HUES48 (cell line): ENCODE measurements at regions not wholly inside any gene's neighbourhood (a gene's known extent, or its start where the extent isn't known, plus 50 kb on each side); places are given as distances from the start of the nearest gene placed in this dataset.

ENCODE experiments used
- H3K27ac ChIP-seq: one replicate; pipeline ENCODE4 v1.7.0; 2013; ENCODE audit warnings: low read depth, low read length, inconsistent platforms
- H3K27me3 ChIP-seq: 2 replicates; pipeline ENCODE4 v1.6.1; 2013; ENCODE audit warnings: mild to moderate bottlenecking, low read length; ENCODE audit not compliant: control insufficient read depth, insufficient read depth
- H3K36me3 ChIP-seq: 2 replicates; pipeline ENCODE4 v1.6.1; 2013; ENCODE audit warnings: low read length; ENCODE audit not compliant: control insufficient read depth, insufficient read depth
- H3K4me1 ChIP-seq: 2 replicates; pipeline ENCODE4 v1.6.1; 2013; ENCODE audit warnings: mild to moderate bottlenecking, low read length; ENCODE audit not compliant: control insufficient read depth, insufficient read depth
- H3K4me3 ChIP-seq: 2 replicates; pipeline ENCODE4 v1.5.1; 2013; ENCODE audit warnings: mild to moderate bottlenecking, low read depth, low read length
- H3K9ac ChIP-seq: 2 replicates; pipeline ENCODE4 v1.6.1; 2013; ENCODE audit warnings: mild to moderate bottlenecking, low read depth, low read length, moderate library complexity
- H3K9me3 ChIP-seq: 2 replicates; pipeline ENCODE4 v1.6.1; 2013; ENCODE audit warnings: low read length; ENCODE audit not compliant: control insufficient read depth, insufficient read depth

- no peaks in the 10 kb centered on the region for H3K36me3 ChIP-seq
- H3K27me3 ChIP-seq: no peaks in the 10 kb centered on the region
- H3K9me3 ChIP-seq: no peaks in the 10 kb centered on the region
- H3K27ac ChIP-seq: no peak overlapping the region
- H3K4me3 ChIP-seq: no peak overlapping the region
- H3K9ac ChIP-seq: no peak overlapping the region
- peaks cover 29% of the 10 kb centered on the region; the same call in 1 of the 2 replicates for H3K4me1 ChIP-seq
These were observed 258.4 kb upstream of the CACNA2D1 start for GRCh38 chr7:82701949-82702348.

GRCh38 chr7:82700741-82701140 is 257.2 kb upstream of the CACNA2D1 start:
- no peak overlapping the region for H3K27ac ChIP-seq
- no peaks in the 10 kb centered on the region for H3K9me3 ChIP-seq
- no peak overlapping the region for H3K4me3 ChIP-seq
- H3K27me3 ChIP-seq: no peaks in the 10 kb centered on the region
- no peak overlapping the region for H3K9ac ChIP-seq
- peaks cover 23% of the 10 kb centered on the region; the same call in 1 of the 2 replicates for H3K4me1 ChIP-seq
- no peaks in the 10 kb centered on the region for H3K36me3 ChIP-seq

GRCh38 chr7:82699773-82700186 is 256.2 kb upstream of the CACNA2D1 start:
- peaks cover 14% of the 10 kb centered on the region; the same call in 1 of the 2 replicates for H3K4me1 ChIP-seq
- H3K4me3 ChIP-seq: no peak overlapping the region
- no peaks in the 10 kb centered on the region for H3K27me3 ChIP-seq
- H3K9ac ChIP-seq: no peak overlapping the region
- no peaks in the 10 kb centered on the region for H3K9me3 ChIP-seq
- no peaks in the 10 kb centered on the region for H3K36me3 ChIP-seq
- H3K27ac ChIP-seq: no peak overlapping the region

GRCh38 chr7:82697897-82698296 is 254.3 kb upstream of the CACNA2D1 start:
- Histone ChIP-seq H3K27ac (no peak overlapping the region), H3K27me3 (no peaks in the 10 kb centered on the region), H3K4me3 (no peak overlapping the region), H3K4me1 (peaks cover 9% of the 10 kb centered on the region; the same call in 1 of the 2 replicates), H3K9me3 (no peaks in the 10 kb centered on the region), H3K36me3 (no peaks in the 10 kb centered on the region), H3K9ac (no peak overlapping the region)

- Histone ChIP-seq H3K4me1 (peaks cover 3% of the 10 kb centered on the region; the same call in 1 of the 2 replicates), H3K36me3 (no peaks in the 10 kb centered on the region), H3K4me3 (no peak overlapping the region), H3K9ac (no peak overlapping the region), H3K9me3 (no peaks in the 10 kb centered on the region), H3K27ac (no peak overlapping the region), H3K27me3 (no peaks in the 10 kb centered on the region)
These were observed 253.1 kb upstream of the CACNA2D1 start for GRCh38 chr7:82696631-82697030.

GRCh38 chr7:82694022-82694421 is 250.4 kb upstream of the CACNA2D1 start:
- H3K9me3 ChIP-seq: no peaks in the 10 kb centered on the region
- H3K9ac ChIP-seq: no peak overlapping the region
- H3K4me3 ChIP-seq: no peak overlapping the region
- no peaks in the 10 kb centered on the region for H3K4me1 ChIP-seq
- no peaks in the 10 kb centered on the region for H3K36me3 ChIP-seq
- no peaks in the 10 kb centered on the region for H3K27me3 ChIP-seq
- no peak overlapping the region for H3K27ac ChIP-seq

GRCh38 chr7:82690929-82691328 is 247.4 kb upstream of the CACNA2D1 start:
- Histone ChIP-seq H3K27me3 (no peaks in the 10 kb centered on the region), H3K27ac (no peak overlapping the region), H3K9me3 (no peaks in the 10 kb centered on the region)

GRCh38 chr7:82685214-82685613 is 241.6 kb upstream of the CACNA2D1 start:
- Histone ChIP-seq H3K4me3 (no peak overlapping the region), H3K9me3 (no peaks in the 10 kb centered on the region), H3K9ac (no peak overlapping the region), H3K4me1 (no peaks in the 10 kb centered on the region), H3K36me3 (no peaks in the 10 kb centered on the region), H3K27ac (no peak overlapping the region), H3K27me3 (no peaks in the 10 kb centered on the region)

More at GRCh38 chr7:82690929-82691328, 247.4 kb upstream of the CACNA2D1 start:
- Histone ChIP-seq H3K9ac (no peak overlapping the region), H3K36me3 (no peaks in the 10 kb centered on the region), H3K4me1 (no peaks in the 10 kb centered on the region), H3K4me3 (no peak overlapping the region)

GRCh38 chr7:82678716-82679115 is 235.1 kb upstream of the CACNA2D1 start:
- Histone ChIP-seq H3K9me3 (no peaks in the 10 kb centered on the region), H3K36me3 (no peaks in the 10 kb centered on the region), H3K27me3 (no peaks in the 10 kb centered on the region), H3K4me1 (peaks cover 17% of the 10 kb centered on the region), H3K4me3 (no peak overlapping the region), H3K27ac (no peak overlapping the region), H3K9ac (no peak overlapping the region)

- Histone ChIP-seq H3K27ac (no peak overlapping the region), H3K4me1 (peaks cover 17% of the 10 kb centered on the region), H3K9me3 (no peaks in the 10 kb centered on the region), H3K9ac (no peak overlapping the region), H3K27me3 (no peaks in the 10 kb centered on the region), H3K36me3 (no peaks in the 10 kb centered on the region), H3K4me3 (no peak overlapping the region)
These were observed 234.7 kb upstream of the CACNA2D1 start for GRCh38 chr7:82678259-82678658.

- no peak overlapping the region for H3K9ac ChIP-seq
- H3K4me3 ChIP-seq: no peak overlapping the region
- no peaks in the 10 kb centered on the region for H3K36me3 ChIP-seq
- no peak overlapping the region for H3K27ac ChIP-seq
- peaks cover 17% of the 10 kb centered on the region for H3K4me1 ChIP-seq
- H3K9me3 ChIP-seq: no peaks in the 10 kb centered on the region
- no peaks in the 10 kb centered on the region for H3K27me3 ChIP-seq
These were observed 233.9 kb upstream of the CACNA2D1 start for GRCh38 chr7:82677493-82677892.
